Tibial artery (tissue), 4 donors: ENCODE measurements at regions not wholly inside any gene's neighbourhood (a gene's known extent, or its start where the extent isn't known, plus 50 kb on each side); places are given as distances from the start of the nearest gene placed in this dataset.
"Not testable (repeated sequence)": the region's sequence is repeated elsewhere in the genome, so short reads cannot be mapped to it uniquely, and the experiment has no call there.

Experiments
- DNase-seq, 2 donors: peaks; one replicate each; pipeline ENCODE4 v3.0.0-alpha.2; 2019
- H3K27ac ChIP-seq, 2 donors: fragments of 200-600 bp; sonication (generic) in 1 of 2; 1 replicate in 1 of 2; 2 replicates in 1 of 2; pipeline ENCODE4 v1.5.1; 2018 to 2019; ENCODE audit warnings: mild to moderate bottlenecking in 1 of 2
- H3K27me3 ChIP-seq, 2 donors: fragments of 200-600 bp; sonication (generic) in 1 of 2; one replicate each; pipeline versions ENCODE4 v1.5.1 to v1.6.0; 2016 to 2019
- H3K36me3 ChIP-seq, 3 donors: fragments of 200-600 bp; sonication (generic) in 2 of 3; one replicate each; pipeline ENCODE4 v1.5.1; 2016 to 2019; ENCODE audit warnings: mild to moderate bottlenecking in 2 of 3
- H3K4me1 ChIP-seq, 4 donors: fragments of 200-600 bp; sonication (generic) in 2 of 4; 1 replicate in 3 of 4; 2 replicates in 1 of 4; pipeline ENCODE4 v1.5.1; 2016 to 2019
- H3K4me3 ChIP-seq, 2 donors: fragments of 200-600 bp; sonication (generic) in 1 of 2; 1 replicate in 1 of 2; 2 replicates in 1 of 2; pipeline ENCODE4 v1.5.1; 2018 to 2019; ENCODE audit warnings: mild to moderate bottlenecking in 2 of 2
- H3K9me3 ChIP-seq, 3 donors: fragments of 200-600 bp; sonication (generic) in 1 of 3; one replicate each; pipeline ENCODE4 v1.5.1; 2016 to 2019
- intact Hi-C: fragments of 100-400 bp; cut with DNase I; formaldehyde crosslinking; loops from one replicate; pipeline ENCODE4 v1.15.0; 2023; ENCODE audit warnings: low total_unique reads
- TF ChIP-seq, protein P1 (sequence below), 2 experiments: fragments of 200-600 bp in 1 of 2; fragments of 450-650 bp in 1 of 2; IDR thresholded peaks; one replicate each; pipeline ENCODE4 v1.5.1; 2017 to 2019; ENCODE audit warnings: antibody characterized with exemption in 2 of 2, mild to moderate bottlenecking in 1 of 2, moderate library complexity in 1 of 2

DNA sequence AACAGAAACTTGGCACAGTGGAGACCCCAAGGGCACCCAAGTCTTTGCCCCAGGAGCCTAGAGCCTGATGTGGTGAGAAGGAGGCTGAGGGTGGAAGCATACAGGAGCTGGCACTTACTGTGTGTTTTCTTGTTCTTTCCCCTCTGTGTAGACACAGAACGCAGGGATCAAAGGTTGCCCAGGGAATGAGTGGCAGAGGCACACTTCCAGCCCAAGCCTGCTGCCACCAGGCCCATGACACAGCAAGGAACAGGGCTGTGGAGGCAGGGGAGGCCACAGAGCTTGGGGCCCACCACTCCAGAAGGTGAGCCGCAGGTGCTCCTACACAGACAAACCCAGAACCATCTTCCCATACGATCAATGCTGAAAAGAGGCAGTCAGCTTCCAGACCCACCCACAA lies 73.9 kb upstream of the S1PR3 start:
- intact Hi-C loops: no loop called here
- Histone ChIP-seq H3K36me3 (no peaks in the 10 kb centered on the region), H3K27me3 (no peaks in the 10 kb centered on the region), H3K4me1 (peaks cover 0 to 32% (median 11%) of the 10 kb centered on the region in 4 donors), H3K4me3 (no peak overlapping the region), H3K27ac (peak overlapping the region in 1 of 2 donors; percentile 11), H3K9me3 (no peaks in the 10 kb centered on the region)
- DNase-seq: no peak
- TF ChIP-seq, protein P1, sequence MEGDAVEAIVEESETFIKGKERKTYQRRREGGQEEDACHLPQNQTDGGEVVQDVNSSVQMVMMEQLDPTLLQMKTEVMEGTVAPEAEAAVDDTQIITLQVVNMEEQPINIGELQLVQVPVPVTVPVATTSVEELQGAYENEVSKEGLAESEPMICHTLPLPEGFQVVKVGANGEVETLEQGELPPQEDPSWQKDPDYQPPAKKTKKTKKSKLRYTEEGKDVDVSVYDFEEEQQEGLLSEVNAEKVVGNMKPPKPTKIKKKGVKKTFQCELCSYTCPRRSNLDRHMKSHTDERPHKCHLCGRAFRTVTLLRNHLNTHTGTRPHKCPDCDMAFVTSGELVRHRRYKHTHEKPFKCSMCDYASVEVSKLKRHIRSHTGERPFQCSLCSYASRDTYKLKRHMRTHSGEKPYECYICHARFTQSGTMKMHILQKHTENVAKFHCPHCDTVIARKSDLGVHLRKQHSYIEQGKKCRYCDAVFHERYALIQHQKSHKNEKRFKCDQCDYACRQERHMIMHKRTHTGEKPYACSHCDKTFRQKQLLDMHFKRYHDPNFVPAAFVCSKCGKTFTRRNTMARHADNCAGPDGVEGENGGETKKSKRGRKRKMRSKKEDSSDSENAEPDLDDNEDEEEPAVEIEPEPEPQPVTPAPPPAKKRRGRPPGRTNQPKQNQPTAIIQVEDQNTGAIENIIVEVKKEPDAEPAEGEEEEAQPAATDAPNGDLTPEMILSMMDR (IDR thresholded peaks at IDR 0.05): no peak

DNA sequence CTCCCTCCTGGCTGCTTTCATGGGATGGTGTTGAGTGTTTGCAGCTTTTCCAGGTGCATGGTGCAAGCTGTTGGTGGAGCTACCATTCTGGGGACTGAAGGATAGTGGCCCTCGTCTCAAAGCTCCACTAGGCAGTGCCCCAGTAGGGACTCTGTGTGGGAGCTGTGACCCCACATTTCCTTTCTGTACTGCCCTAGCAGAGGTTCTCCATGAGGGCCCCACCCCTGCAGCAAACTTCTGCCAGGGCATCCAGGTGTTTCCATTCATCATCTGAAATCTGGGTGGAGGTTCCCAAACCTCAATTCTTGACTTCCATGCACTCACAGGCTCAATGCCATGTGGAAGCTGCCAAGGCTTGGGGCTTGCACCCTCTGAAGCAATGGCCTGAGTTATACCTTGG lies 72.7 kb upstream of the S1PR3 start:
- H3K36me3 ChIP-seq, H3K4me3 ChIP-seq, DNase-seq, H3K27ac ChIP-seq, intact Hi-C loops, H3K9me3 ChIP-seq, H3K27me3 ChIP-seq: not testable (repeated sequence)
- peaks cover 0 to 32% (median 11%) of the 10 kb centered on the region in 4 donors for H3K4me1 ChIP-seq

DNA sequence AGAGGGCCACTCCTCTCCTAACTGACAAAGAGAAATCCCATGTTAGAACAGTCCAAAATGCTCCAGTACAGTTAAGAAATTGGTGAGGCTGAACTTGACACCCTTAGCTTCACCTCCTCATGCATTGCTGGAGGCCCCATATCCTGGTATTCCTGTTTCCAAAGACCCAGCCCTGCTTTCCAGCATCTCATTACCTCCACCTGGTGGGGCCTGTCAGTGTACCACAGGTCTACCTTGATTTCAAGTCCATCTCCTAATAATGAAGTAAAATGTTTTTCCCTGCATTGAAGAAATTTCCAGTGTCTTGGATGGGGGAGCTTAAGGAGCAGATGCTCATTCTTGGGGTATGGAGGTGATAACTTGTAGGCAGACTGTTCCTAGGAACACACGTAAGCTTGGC lies 70.6 kb upstream of the S1PR3 start:
- DNase-seq: no peak
- intact Hi-C loops: no loop called here
- no peaks in the 10 kb centered on the region for H3K36me3 ChIP-seq
- no peak overlapping the region for H3K27ac ChIP-seq
- no peaks in the 10 kb centered on the region for H3K27me3 ChIP-seq
- TF ChIP-seq, protein P1 (IDR thresholded peaks at IDR 0.05): no peak
- peaks cover 0 to 19% (median 6%) of the 10 kb centered on the region in 4 donors for H3K4me1 ChIP-seq
- no peaks in the 10 kb centered on the region for H3K9me3 ChIP-seq
- H3K4me3 ChIP-seq: no peak overlapping the region

DNA sequence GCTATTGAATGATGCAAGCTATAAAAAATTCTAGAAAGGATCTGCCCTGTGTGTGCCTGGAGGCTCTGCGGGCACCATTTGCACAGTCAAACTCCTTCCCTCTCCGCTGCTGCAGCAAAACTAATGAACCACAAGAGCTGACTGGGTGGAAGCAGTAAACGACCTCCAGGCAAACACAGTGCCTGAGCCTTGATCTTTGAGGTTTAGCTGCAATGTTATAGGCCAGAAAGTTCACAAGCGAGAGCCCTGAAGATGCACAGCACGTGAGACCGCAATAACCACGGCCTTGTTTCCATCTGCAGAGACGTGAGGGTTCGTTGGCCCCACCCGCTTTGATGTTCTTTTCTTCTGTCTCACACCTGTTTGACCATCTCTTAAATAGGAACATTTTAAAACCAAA lies 69.2 kb upstream of the S1PR3 start:
- Histone ChIP-seq H3K9me3 (no peaks in the 10 kb centered on the region), H3K4me1 (peaks cover 0 to 13% (median 5%) of the 10 kb centered on the region in 4 donors), H3K27ac (no peak overlapping the region), H3K36me3 (no peaks in the 10 kb centered on the region), H3K4me3 (no peak overlapping the region), H3K27me3 (no peaks in the 10 kb centered on the region)
- TF ChIP-seq, protein P1 (IDR thresholded peaks at IDR 0.05): no peak
- intact Hi-C loops: no loop called here
- DNase-seq: no peak

DNA sequence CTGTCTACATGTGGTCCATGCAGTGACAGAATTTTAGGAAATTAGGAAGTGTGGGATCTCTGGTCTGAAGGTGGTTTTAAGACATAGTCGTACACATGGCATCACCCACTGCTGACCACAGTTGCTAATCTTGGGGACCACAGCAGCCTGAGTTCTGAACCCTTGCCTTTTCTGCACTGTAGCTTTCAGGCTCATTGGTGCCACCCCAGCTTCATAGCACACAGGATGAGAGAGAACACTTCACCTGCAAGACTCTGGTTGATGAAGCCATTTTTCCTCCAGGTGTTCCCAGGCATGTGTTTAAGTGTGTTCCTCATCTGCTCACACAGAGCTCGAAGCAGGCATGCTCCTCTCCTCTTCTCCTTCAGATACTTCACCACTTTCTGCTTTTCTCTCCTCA lies 68.2 kb upstream of the S1PR3 start:
- no peaks in the 10 kb centered on the region for H3K27me3 ChIP-seq
- H3K4me3 ChIP-seq: no peak overlapping the region
- H3K36me3 ChIP-seq: no peaks in the 10 kb centered on the region
- DNase-seq: no peak
- H3K4me1 ChIP-seq: peaks cover 0 to 10% (median 3%) of the 10 kb centered on the region in 4 donors
- no peaks in the 10 kb centered on the region for H3K9me3 ChIP-seq
- intact Hi-C loops: no loop called here
- TF ChIP-seq, protein P1 (IDR thresholded peaks at IDR 0.05): no peak
- no peak overlapping the region for H3K27ac ChIP-seq

DNA sequence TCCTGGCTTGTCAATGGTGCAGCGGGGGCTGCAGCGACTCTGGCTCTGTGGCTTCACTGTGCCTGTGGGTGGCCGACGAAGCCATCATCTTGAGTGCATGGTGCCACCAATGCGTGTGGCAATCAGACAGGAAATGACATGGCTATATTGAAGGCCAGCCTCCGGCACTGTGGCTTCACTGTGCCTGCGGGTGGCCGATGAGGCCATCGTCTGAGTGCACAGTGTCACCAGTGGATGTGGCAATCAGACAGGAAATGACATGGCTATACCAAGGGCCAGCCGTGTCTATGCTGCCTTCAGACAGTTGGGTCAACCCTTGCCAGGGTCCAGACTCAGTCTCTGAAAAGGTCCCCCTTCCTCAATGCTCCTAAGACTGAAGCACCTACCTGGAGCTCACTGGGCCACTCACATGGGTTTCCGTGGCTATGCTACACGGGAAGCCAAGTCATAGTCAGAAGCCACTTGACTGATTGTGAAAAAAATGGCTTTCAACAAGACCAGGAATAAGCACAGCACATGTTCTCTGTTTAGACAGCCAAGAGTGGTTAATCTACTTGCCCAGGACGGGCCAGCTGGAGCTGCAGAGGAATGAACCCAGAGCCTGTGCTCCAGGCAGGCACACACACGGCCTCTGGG lies 67.5 kb upstream of the S1PR3 start:
- Histone ChIP-seq H3K27ac (no peak overlapping the region), H3K27me3 (no peaks in the 10 kb centered on the region), H3K9me3 (no peaks in the 10 kb centered on the region), H3K36me3 (no peaks in the 10 kb centered on the region), H3K4me3 (no peak overlapping the region), H3K4me1 (peaks cover 0 to 10% (median 3%) of the 10 kb centered on the region in 4 donors)
- no peak for DNase-seq
- TF ChIP-seq, protein P1 (IDR thresholded peaks at IDR 0.05): no peak
- intact Hi-C loops: no loop called here
